PC-3 (cell line): ENCODE measurements at regions not wholly inside any gene's neighbourhood (a gene's known extent, or its start where the extent isn't known, plus 50 kb on each side); places are given as distances from the start of the nearest gene placed in this dataset.

Source experiments
- ATAC-seq: fragments of 200-7000 bp; cut with Tn5 transposase; 2 replicates; pipeline ENCODE4 v1.9.1; 2020; ENCODE audit warnings: mild to moderate bottlenecking, moderate library complexity
- BruUV-seq: library from RNA; stranded (reverse); fragments of 400-500 nt; replicated peaks from 2 replicates; lab custom pipeline; 2021; lab: Mats Ljungman, UMichigan
- CTCF ChIA-PET: fragments of 300-600 bp; sonication (Branson Sonifier 250); formaldehyde crosslinking; loops from one replicate; lab custom pipeline; 2022; ENCODE audit warnings: antibody characterized with exemption; lab: Charles Lee
- POLR2A ChIA-PET: fragments of 300-600 bp; sonication (Branson Sonifier 250); formaldehyde crosslinking; loops from one replicate; lab custom pipeline; 2022; ENCODE audit warnings: antibody characterized with exemption; ENCODE audit not compliant: unreplicated experiment; lab: Charles Lee
- DNase-seq: peaks from one replicate; pipeline ENCODE4 v3.0.0-alpha.2; 2015
- H2AFZ ChIP-seq: fragments of 300-600 bp; sonication (generic); 2 replicates; pipeline ENCODE4 v1.6.0; 2016; ENCODE audit warnings: antibody characterized with exemption, low read length
- H3F3A ChIP-seq: fragments of 300-600 bp; sonication (generic); one replicate; pipeline ENCODE4 v1.6.0; 2017; ENCODE audit warnings: antibody characterized with exemption, low read length, control low read depth, mild to moderate bottlenecking; ENCODE audit not compliant: unreplicated experiment
- H3K27ac ChIP-seq: fragments of 300-600 bp; sonication (generic); 2 replicates; pipeline ENCODE4 v1.5.1; 2016; ENCODE audit warnings: mild to moderate bottlenecking, low read length
- H3K27me3 ChIP-seq: fragments of 300-600 bp; sonication (generic); 2 replicates; pipeline ENCODE4 v1.6.1; 2016; ENCODE audit warnings: low read length, mixed read lengths
- H3K36me3 ChIP-seq: fragments of 300-600 bp; sonication (generic); 2 replicates; pipeline ENCODE4 v1.6.1; 2016; ENCODE audit warnings: low read depth, mixed run types, low read length, mixed read lengths
- H3K4me1 ChIP-seq: fragments of 300-600 bp; sonication (generic); 2 replicates; pipeline ENCODE4 v1.5.1; 2016; ENCODE audit warnings: low read length; ENCODE audit not compliant: insufficient read depth
- H3K4me2 ChIP-seq: fragments of 300-600 bp; sonication (generic); 2 replicates; pipeline ENCODE4 v1.6.0; 2016; ENCODE audit warnings: low read length
- H3K4me3 ChIP-seq: fragments of 300-600 bp; sonication (generic); 2 replicates; pipeline ENCODE4 v1.5.1; 2016; ENCODE audit warnings: mild to moderate bottlenecking, low read length, mixed read lengths
- H3K79me2 ChIP-seq: fragments of 300-600 bp; sonication (generic); 2 replicates; pipeline ENCODE4 v1.6.1; 2017; ENCODE audit warnings: low read length, mixed read lengths
- H3K9ac ChIP-seq: fragments of 300-600 bp; sonication (generic); 2 replicates; pipeline ENCODE4 v1.6.0; 2016; ENCODE audit warnings: mild to moderate bottlenecking, low read length
- H3K9me2 ChIP-seq: fragments of 300-600 bp; sonication (generic); replicated peaks from 2 replicates; pipeline ENCODE4 v1.6.1; 2016; ENCODE audit warnings: mixed run types, low read length, mixed read lengths
- H3K9me3 ChIP-seq: fragments of 300-600 bp; sonication (generic); 2 replicates; pipeline ENCODE4 v1.6.1; 2016; ENCODE audit warnings: low read length, mixed read lengths
- H4K20me1 ChIP-seq: fragments of 300-600 bp; sonication (generic); 2 replicates; pipeline ENCODE4 v1.6.1; 2016; ENCODE audit warnings: low read length, mixed read lengths
- CTCF ChIP-seq: fragments of 300-600 bp; sonication (generic); conservative IDR thresholded peaks from 2 replicates; pipeline ENCODE4 v1.5.1; 2017; ENCODE audit warnings: antibody characterized with exemption, low read depth, mild to moderate bottlenecking, low read length
- EZH2 ChIP-seq: fragments of 300-600 bp; sonication (generic); IDR thresholded peaks from one replicate; pipeline ENCODE4 v1.6.1; 2017; ENCODE audit warnings: antibody characterized with exemption, mild to moderate bottlenecking, low read length; ENCODE audit not compliant: unreplicated experiment
- EZH2phosphoT487 ChIP-seq: fragments of 300-600 bp; sonication (generic); IDR thresholded peaks from 2 replicates; pipeline ENCODE4 v1.6.1; 2018; ENCODE audit warnings: mild to moderate bottlenecking, antibody characterized with exemption, low read length, borderline replicate concordance
- intact Hi-C: fragments of 100-400 bp; cut with micrococcal nuclease; formaldehyde crosslinking; loops from 2 replicates; pipeline ENCODE4 v1.9.0; 2023

GRCh38 chr14:34059037-34059924 is 108.4 kb upstream of the EGLN3 start:
- peak overlapping the region; percentile 88 for H3K4me2 ChIP-seq
- ATAC-seq: no peak
- H3K9me2 ChIP-seq: no peaks in the 10 kb centered on the region
- TF ChIP-seq EZH2 (no peak), EZH2phosphoT487 (no peak), CTCF (no peak)
- no peaks in the 10 kb centered on the region for H3K79me2 ChIP-seq
- H3K36me3 ChIP-seq: no peaks in the 10 kb centered on the region
- H3F3A ChIP-seq: no peaks in the 10 kb centered on the region
- no peak for DNase-seq
- no peak overlapping the region for H3K27ac ChIP-seq
- peak overlapping the region; percentile 92 for H2AFZ ChIP-seq
- CTCF ChIA-PET: interaction anchor here (0.6 to 1.5 kb wide), 3 partner anchors 8 to 48 kb away, joined by 3 to 12 read pairs (median 4); no protein-coding TSS in a partner anchor
- no peaks in the 10 kb centered on the region for H3K27me3 ChIP-seq
- POLR2A ChIA-PET: interaction anchor here (0.5 kb wide), 1 partner anchor 205 kb away, joined by 5 read pairs; no protein-coding TSS in a partner anchor
- BruUV-seq: TSS peak; percentile 64
- no peaks in the 10 kb centered on the region for H3K9me3 ChIP-seq
- H3K4me3 ChIP-seq: peak overlapping the region; percentile 67
- H3K4me1 ChIP-seq: peaks cover 17% of the 10 kb centered on the region
- H3K9ac ChIP-seq: peak overlapping the region; percentile 41
- intact Hi-C loops: no loop called here
- H4K20me1 ChIP-seq: no peaks in the 10 kb centered on the region

GRCh38 chr14:34058510-34058909 is 107.6 kb upstream of the EGLN3 start:
- H3F3A ChIP-seq: no peaks in the 10 kb centered on the region
- no peak overlapping the region for H2AFZ ChIP-seq
- TF ChIP-seq CTCF (no peak), EZH2 (no peak), EZH2phosphoT487 (no peak)
- H3K79me2 ChIP-seq: no peaks in the 10 kb centered on the region
- CTCF ChIA-PET: no interaction called here
- BruUV-seq: no TSS peak
- ATAC-seq (no peak), DNase-seq (no peak)
- H3K4me2 ChIP-seq: no peak overlapping the region
- intact Hi-C loops: no loop called here
- peaks cover 18% of the 10 kb centered on the region for H3K4me1 ChIP-seq
- H3K4me3 ChIP-seq: no peak overlapping the region
- no peaks in the 10 kb centered on the region for H3K9me3 ChIP-seq
- H3K27ac ChIP-seq: no peak overlapping the region
- H3K36me3 ChIP-seq: no peaks in the 10 kb centered on the region
- H3K9me2 ChIP-seq: no peaks in the 10 kb centered on the region
- H3K27me3 ChIP-seq: no peaks in the 10 kb centered on the region
- H3K9ac ChIP-seq: no peak overlapping the region
- POLR2A ChIA-PET: interaction anchor here (0.6 kb wide), 1 partner anchor 505 kb away, joined by 4 read pairs; no protein-coding TSS in a partner anchor
- H4K20me1 ChIP-seq: no peaks in the 10 kb centered on the region

GRCh38 chr14:34056046-34056445 is 105.2 kb upstream of the EGLN3 start:
- intact Hi-C loops: no loop called here
- Histone ChIP-seq H3K4me2 (no peak overlapping the region), H3K9me3 (no peaks in the 10 kb centered on the region), H3K9me2 (no peaks in the 10 kb centered on the region), H3K79me2 (no peaks in the 10 kb centered on the region), H3K4me1 (peaks cover 37% of the 10 kb centered on the region), H3K4me3 (no peak overlapping the region), H3K27me3 (no peaks in the 10 kb centered on the region), H4K20me1 (no peaks in the 10 kb centered on the region), H3F3A (no peaks in the 10 kb centered on the region), H2AFZ (no peak overlapping the region), H3K27ac (no peak overlapping the region), H3K9ac (no peak overlapping the region), H3K36me3 (no peaks in the 10 kb centered on the region)
- BruUV-seq: no TSS peak
- no peak for DNase-seq
- TF ChIP-seq EZH2 (no peak), EZH2phosphoT487 (no peak)
- ChIA-PET CTCF (interaction anchor here (0.6 kb wide), 1 partner anchor 208 kb away, joined by 6 read pairs; no protein-coding TSS in a partner anchor), POLR2A (no interaction called here)
- ATAC-seq: no peak
